DMS53 treated with DMSO at 0.1 percent for 48 hours (cell line): ENCODE measurements at regions not wholly inside any gene's neighbourhood (a gene's known extent, or its start where the extent isn't known, plus 50 kb on each side); places are given as distances from the start of the nearest gene placed in this dataset.
"Not testable (repeated sequence)": the region's sequence is repeated elsewhere in the genome, so short reads cannot be mapped to it uniquely, and the experiment has no call there.

ENCODE experiments used
- DNase-seq: peaks from one replicate; lab custom pipeline; 2025; ENCODE audit not compliant: unreplicated experiment; lab: John Stamatoyannopoulos, UW

DNA sequence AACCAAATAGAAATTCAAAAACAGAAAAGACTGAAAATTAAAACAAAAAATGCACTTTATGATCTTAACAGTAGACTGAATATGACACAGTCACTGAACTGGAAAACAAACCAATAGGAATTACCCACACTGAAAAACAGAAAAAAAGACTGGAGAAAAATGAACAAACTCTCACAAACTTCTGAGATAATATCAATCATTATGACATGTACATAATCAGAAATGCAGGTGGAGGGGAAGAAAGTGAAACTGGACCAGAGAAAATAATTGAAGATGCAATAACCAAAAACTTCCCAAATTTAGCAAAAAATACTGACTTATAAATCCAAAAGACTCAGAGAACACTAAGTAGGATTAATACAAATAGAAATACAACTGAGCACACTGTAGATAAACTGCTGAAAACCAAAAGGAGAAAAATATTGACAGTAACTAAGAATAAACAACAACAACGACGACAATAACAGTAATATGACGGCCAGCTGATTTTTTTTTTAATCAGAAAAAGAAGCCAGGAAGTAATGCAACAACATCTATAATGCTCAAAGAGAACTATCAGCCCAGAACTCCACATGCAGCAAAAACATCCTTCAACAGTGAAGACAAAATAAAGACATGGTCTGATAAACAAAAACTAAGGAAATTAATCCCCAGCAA, 108.1 kb downstream of the ZFAND4 start:
- DNase-seq, result no peak

DNA sequence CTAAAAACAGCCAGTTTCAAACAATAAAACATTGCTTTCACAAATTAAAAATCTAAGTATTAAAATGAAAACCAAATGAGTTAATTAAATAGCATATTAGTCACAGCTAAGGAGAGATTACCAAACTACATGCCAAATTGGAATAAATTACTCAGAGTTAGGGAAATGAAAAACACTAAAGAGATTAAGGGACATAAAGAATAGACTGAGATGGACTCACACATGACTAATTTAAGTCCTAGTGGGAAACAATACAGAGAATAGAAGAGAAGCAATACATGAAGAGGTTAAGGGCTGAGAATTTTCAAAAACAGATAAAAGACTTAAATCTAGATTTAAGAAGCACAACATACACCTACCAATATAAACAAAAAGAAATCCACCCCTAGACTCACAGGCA, 110.6 kb downstream of the ZFAND4 start:
- no peak for DNase-seq

- no peak for DNase-seq
These were observed 112.3 kb downstream of the ZFAND4 start for GRCh38 chr10:45560262-45560661.

DNA sequence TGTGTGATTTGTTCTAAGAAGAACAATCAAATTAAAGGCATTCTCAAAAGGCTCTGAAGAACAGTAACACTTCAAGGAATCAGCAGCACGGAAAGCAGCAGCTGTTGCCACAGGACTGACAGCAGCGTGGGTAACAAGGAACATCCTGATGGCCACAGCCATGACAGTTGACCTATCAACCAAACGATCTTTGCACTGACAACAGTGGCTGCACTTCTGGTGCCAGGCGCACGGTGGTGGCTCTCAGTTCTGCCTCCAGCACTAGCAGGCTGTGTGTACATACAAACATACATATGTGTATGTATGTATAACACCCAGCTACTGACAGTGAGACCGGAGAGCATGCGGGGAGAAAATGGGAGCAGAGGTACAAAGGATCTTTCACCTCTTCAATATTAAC, 114.1 kb downstream of the ZFAND4 start:
- DNase-seq, result no peak

GRCh38 chr10:45557275-45557905, 115.2 kb downstream of the ZFAND4 start:
- no peak for DNase-seq

GRCh38 chr10:45555795-45556194, 116.8 kb downstream of the ZFAND4 start:
- DNase-seq, result no peak

- not testable (repeated sequence) for DNase-seq
These were observed 117.2 kb downstream of the ZFAND4 start for GRCh38 chr10:45555332-45555731.

DNA sequence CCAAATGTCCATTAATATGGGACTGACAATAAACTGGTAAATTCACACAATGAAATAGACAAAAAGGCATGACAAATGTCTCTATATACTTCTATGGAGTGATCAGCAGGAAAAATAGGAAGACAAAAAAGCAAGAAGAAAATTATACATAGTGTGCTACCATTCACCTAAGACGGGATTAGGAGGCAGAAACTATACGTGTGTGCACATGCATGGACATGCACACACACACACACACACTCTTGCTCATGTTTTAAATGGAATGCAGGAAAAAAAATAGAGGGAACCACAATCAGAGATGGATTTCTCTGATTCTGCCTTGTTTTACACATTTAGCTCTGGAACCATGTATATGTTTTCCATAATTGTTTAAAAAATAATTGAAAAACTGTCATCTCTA, 119.0 kb downstream of the ZFAND4 start:
- no peak for DNase-seq

GRCh38 chr10:45553155-45553554, 119.4 kb downstream of the ZFAND4 start:
- no peak for DNase-seq

DNA sequence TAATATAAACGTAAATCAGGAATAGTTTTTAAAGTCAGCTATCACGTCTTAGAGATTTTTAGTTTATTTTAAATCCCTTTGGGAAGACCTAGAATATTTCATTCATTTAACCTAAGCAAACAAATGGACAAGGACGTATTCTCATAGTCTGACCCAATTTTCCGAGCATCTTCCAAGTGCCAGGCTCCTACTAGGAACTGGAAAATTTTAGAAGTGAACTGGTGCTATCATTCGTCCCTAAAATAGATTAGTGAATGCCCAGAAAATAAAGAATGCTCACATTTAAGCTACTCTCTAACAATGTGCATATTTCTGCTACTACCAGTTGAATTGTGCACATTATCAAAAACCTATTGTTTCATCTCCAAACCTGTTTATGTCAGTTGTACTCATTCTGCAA, 120.1 kb downstream of the ZFAND4 start:
- no peak for DNase-seq

DNA sequence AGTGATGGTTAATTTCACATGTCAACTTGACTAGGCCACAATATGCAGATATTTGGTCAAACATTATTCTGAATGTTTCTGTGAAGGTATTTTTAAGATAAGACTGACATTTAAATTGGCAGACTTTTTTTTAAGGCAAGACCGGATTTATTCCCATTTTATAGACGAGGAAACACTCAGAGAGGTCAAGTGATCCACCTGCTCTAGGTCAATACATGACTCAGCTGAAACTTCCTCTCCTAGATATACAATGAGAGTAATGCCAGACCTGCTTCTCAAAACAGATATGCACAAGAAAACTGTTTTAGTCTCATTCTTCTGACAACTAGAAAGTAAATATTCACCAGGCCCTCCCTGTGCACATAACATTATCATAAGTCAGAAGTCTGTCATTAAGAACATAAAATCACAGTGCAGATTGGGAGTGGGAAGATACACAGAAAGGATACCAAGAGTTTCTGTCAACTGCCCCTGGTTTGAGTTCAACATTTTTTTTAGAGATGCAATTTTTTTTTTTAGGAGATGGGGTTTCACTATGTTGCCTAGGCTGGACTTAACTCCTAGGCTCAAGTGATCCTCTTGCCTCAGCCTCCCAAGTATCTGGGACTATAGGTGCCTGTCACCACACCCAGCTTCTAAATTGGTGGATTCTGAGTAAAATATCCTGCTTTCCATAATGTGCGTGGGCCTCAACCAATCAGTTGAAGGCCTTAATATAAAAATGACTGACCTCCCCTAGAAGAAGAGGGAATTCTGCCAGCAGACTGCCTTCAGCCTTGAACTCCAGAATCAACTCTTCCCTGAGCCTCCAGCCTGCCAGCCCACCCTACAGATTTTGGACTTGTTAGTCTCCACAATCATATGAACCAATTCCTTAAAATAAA, 121.4 kb downstream of the ZFAND4 start:
- peak; percentile 58 for DNase-seq

GRCh38 chr10:45548068-45548467, 124.5 kb downstream of the ZFAND4 start:
- DNase-seq, result no peak

DNA sequence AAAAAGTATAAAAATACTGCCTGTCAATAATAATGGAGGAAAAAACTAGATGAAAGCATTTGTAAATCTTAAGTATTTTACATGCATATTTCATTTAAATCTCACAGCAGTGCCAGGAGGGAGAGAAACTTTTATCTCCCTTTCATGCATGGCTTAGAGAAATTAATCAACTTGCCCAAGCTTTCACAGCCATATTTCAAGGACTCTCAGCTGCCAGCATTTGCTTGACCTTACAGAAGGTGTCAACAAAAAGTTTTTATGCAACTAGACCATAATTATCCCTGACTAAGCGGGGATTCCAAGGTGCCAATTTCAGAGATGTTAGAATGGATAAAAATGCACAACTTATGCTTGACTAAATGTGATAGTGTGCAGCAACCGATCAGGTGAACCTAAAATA, 125.4 kb downstream of the ZFAND4 start:
- DNase-seq, result no peak

DNA sequence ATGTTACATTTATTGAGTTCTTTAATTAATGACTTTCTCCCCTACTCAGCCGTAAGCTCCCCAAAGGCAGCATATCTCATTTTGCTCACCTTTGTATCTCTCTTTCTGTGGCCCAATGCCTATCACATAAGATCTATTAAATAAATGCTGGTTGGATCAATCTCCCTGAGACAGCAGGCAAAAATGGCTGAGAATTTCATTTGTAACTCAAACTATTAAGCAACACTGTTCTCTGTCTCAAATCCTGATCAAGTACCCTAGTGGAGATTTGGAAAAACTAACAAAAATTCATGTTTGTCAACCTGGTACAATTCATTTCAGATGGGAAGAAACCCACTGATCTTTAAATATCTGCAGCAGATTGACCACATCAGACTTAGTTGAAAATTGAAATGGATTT, 127.4 kb downstream of the ZFAND4 start:
- no peak for DNase-seq

- no peak for DNase-seq
These were observed 128.4 kb downstream of the ZFAND4 start for GRCh38 chr10:45544191-45544590.

GRCh38 chr10:45541032-45541431, 131.5 kb downstream of the ZFAND4 start:
- DNase-seq, result not testable (repeated sequence)

DNA sequence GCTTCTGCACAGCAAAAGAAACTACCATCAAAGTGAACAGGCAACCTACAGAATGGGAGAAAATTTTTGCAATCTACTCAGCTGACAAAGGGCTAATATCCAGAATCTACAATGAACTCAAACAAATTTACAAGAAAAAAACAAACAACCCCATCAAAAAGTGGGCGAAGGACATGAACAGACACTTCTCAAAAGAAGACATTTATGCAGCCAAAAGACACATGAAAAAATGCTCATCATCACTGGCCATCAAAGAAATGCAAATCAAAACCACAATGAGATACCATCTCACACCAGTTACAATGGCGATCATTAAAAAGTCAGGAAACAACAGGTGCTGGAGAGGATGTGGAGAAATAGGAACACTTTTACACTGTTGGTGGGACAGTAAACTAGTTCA, 132.0 kb downstream of the ZFAND4 start:
- DNase-seq, result not testable (repeated sequence)

DNA sequence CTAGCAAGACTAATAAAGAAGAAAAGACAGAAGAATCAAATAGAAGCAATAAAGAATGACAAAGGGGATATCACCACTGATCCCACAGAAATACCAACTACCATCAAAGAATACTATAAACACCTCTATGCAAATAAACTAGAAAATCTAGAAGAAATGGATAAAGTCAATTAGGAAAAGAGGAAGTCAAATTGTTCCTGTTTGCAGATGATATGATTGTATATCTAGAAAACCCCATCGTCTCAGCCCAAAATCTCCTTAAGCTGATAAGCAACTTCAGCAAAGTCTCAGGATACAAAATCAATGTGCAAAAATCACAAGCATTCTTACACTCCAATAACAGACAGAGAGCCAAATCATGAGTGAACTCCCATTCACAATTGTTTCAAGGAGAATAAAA, 133.0 kb downstream of the ZFAND4 start:
- not testable (repeated sequence) for DNase-seq

- no peak for DNase-seq
These were observed 138.0 kb downstream of the ZFAND4 start for GRCh38 chr10:45534572-45534971.

DNA sequence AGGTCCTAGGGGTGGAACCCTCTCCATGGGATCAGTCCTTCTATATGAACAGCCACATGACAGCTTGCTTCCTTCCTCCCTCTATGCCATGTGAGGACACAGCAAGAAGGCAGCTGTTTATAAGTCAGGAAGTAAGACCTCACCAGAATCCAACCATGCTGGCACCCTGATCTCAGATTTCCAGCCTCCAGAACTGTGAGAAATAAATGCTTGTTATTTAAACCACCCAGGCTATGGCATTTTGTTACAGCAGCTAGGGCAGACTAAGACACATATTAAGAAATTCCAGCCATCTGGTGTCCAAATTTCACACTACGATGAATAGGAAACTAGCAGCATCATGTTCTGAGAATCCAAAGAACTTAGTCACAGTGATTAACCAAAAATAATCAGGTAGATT, 140.1 kb downstream of the ZFAND4 start:
- no peak for DNase-seq

- no peak for DNase-seq
These were observed 146.2 kb downstream of the ZFAND4 start for GRCh38 chr10:45526309-45526905.

- DNase-seq, result no peak
These were observed 146.5 kb downstream of the ALOX5 start for GRCh38 chr10:45520476-45520875.
